Mesothelial cell of epicardium (in vitro differentiated cells): ENCODE measurements at regions not wholly inside any gene's neighbourhood (a gene's known extent, or its start where the extent isn't known, plus 50 kb on each side); places are given as distances from the start of the nearest gene placed in this dataset.
A peak's percentile ranks its signal among the peaks of the same experiment; 100 is the strongest.

ENCODE experiments used
- DNase-seq, 2 experiments: peaks; one replicate each; pipeline ENCODE4 v3.0.0; 2021; ENCODE audit warnings: low spot score in 2 of 2; ENCODE audit not compliant: unreplicated experiment in 2 of 2
- H3K27ac Mint-ChIP-seq: 2 replicates; pipeline ENCODE4 v1.8.0; 2021; ENCODE audit warnings: mixed read lengths
- H3K27me3 Mint-ChIP-seq: 2 replicates; pipeline ENCODE4 v1.8.0; 2021; ENCODE audit warnings: low read depth, mixed read lengths
- H3K36me3 Mint-ChIP-seq: 2 replicates; pipeline ENCODE4 v1.8.0; 2021; ENCODE audit warnings: mixed read lengths
- H3K4me1 Mint-ChIP-seq: 2 replicates; pipeline ENCODE4 v1.8.0; 2021; ENCODE audit warnings: mixed read lengths
- H3K4me3 Mint-ChIP-seq: 2 replicates; pipeline ENCODE4 v1.8.0; 2021; ENCODE audit warnings: mild to moderate bottlenecking, moderate library complexity, mixed read lengths
- H3K9me3 Mint-ChIP-seq: 2 replicates; pipeline ENCODE4 v1.8.0; 2021; ENCODE audit warnings: mixed read lengths
- TF ChIP-seq, protein P1 (sequence below): fragments of 200-600 bp; sonication (generic); IDR thresholded peaks from one replicate; pipeline ENCODE4 v1.5.0; 2021; ENCODE audit warnings: antibody characterized with exemption; ENCODE audit not compliant: unreplicated experiment

DNA sequence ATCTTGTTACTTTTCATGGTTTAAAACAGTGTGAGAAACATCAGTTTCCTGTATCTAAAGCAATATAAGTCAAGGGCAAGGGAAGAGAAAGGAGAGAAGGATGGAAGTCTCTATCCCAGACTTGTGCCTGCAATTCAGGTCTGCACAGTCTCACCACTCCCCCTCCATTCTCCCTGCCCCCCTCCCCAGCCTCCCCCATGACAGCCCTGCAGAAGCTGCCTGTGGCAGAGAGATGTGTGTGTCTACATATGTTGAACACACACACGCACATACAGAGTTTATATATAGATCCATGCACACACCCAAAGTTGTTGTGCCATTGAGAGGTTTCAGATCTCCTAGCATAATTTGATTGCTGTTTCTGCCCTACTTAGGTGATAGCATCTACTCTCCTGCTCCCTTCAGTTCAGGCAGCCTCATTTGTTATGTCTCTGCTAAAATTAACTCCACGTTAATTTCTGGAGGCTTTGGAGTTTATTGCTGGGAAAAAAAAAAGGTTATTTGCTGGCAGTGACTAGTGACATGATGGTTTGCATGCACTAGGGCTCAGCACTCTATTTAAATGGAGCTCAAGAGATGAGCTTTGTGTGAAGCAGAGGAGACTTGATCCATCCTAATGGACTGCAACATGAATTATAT lies 124.9 kb upstream of the SMYD2 start:
- peaks cover 3% of the 10 kb centered on the region for H3K36me3 Mint-ChIP-seq

DNA sequence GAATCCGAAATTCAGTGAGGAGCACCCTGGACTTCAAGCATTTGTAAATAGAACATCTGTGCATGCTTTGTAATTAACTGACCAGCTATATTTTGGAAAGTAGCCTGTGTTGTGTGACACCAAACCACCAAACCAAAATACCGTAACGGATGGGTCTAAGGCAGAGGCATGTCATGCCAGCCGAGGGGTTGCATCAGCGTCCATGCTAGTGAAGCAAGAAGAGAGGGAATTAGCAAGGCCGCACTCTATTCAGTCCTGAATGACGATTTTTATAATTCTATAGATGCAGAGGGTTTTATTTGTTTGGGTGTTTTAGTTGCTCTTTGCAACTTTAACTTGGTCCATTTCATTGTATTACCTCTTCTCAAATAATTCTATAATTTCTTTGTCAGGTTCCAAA lies 116.8 kb upstream of the SMYD2 start:
- Mint-ChIP-seq H3K4me1 (no peaks in the 10 kb centered on the region), H3K36me3 (peaks cover 3% of the 10 kb centered on the region), H3K27me3 (peaks cover 22% of the 10 kb centered on the region), H3K4me3 (no peak overlapping the region), H3K27ac (no peak overlapping the region), H3K9me3 (peaks cover 8% of the 10 kb centered on the region)
- no peak for DNase-seq
- TF ChIP-seq, protein P1, sequence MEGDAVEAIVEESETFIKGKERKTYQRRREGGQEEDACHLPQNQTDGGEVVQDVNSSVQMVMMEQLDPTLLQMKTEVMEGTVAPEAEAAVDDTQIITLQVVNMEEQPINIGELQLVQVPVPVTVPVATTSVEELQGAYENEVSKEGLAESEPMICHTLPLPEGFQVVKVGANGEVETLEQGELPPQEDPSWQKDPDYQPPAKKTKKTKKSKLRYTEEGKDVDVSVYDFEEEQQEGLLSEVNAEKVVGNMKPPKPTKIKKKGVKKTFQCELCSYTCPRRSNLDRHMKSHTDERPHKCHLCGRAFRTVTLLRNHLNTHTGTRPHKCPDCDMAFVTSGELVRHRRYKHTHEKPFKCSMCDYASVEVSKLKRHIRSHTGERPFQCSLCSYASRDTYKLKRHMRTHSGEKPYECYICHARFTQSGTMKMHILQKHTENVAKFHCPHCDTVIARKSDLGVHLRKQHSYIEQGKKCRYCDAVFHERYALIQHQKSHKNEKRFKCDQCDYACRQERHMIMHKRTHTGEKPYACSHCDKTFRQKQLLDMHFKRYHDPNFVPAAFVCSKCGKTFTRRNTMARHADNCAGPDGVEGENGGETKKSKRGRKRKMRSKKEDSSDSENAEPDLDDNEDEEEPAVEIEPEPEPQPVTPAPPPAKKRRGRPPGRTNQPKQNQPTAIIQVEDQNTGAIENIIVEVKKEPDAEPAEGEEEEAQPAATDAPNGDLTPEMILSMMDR = no peak

More for the DNA sequence above, 124.9 kb upstream of the SMYD2 start:
- Mint-ChIP-seq H3K4me1 (peaks cover 28% of the 10 kb centered on the region), H3K27ac (peak overlapping the region; percentile 66), H3K9me3 (peaks cover 9% of the 10 kb centered on the region), H3K27me3 (peaks cover 24% of the 10 kb centered on the region), H3K4me3 (no peak overlapping the region)
- DNase-seq = no peak
- TF ChIP-seq, protein P1 = no peak

DNA sequence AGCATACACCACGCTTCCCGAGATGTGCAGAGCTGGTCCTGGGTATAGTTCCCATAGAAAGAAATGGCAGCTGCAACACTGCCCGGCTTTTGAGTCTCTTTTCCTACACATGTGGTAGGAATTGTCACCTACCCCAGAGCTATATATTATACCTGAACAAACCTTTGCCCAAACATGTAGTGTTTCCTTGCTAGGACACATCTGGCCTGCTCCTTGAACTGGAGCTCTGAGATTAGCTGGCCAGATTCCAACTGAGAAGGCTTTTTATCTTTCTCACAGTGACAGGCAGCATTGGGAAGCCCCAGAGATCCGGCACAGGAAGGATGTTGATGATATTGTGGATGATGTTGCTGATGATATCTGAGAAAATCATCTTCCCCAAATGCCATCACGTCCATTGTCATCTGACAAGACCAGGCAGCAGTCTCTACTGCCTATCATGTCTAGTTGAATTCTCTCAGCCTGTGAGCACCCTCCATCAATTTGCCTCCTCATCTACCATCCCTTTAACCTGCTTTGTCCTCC lies 115.0 kb upstream of the SMYD2 start:
- Mint-ChIP-seq H3K36me3 (no peaks in the 10 kb centered on the region), H3K27me3 (peaks cover 17% of the 10 kb centered on the region), H3K4me1 (no peaks in the 10 kb centered on the region), H3K4me3 (no peak overlapping the region), H3K9me3 (no peaks in the 10 kb centered on the region), H3K27ac (no peak overlapping the region)
- TF ChIP-seq, protein P1 = no peak
- DNase-seq = no peak

DNA sequence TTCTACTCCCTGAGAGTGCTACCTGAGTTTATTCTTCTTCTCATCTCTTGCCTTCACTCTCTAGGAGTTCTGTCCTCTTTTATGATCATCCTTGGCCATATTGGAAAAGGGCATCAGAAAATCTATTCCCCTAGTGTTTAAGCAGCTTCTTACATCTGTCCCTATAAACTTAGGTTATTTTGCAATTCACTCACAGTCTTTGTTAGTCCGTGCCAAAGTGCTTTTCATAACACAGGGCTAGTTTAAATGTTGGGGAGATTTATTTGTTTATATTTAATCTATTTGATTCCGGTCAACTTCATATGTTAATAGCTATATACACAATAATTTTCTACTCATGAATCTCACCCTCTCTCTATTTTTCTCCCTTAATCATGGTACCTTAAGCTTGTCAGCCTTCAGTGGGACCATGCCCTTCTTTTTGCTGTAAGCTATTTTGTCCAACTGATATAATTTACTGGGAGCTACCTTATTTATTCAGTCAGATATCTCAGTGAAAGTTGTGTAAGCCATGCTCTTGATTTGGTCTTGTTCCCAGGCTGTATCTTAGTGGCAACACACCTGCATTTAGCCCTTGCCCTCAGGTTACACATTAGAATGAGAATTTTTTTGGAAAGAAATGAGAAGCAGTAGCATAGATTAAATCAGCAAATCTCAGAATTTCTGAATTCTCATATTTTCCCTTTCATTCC lies 106.3 kb upstream of the SMYD2 start:
- Mint-ChIP-seq H3K9me3 (peaks cover under 1% of the 10 kb centered on the region), H3K4me1 (no peaks in the 10 kb centered on the region)
- DNase-seq = no peak

DNA sequence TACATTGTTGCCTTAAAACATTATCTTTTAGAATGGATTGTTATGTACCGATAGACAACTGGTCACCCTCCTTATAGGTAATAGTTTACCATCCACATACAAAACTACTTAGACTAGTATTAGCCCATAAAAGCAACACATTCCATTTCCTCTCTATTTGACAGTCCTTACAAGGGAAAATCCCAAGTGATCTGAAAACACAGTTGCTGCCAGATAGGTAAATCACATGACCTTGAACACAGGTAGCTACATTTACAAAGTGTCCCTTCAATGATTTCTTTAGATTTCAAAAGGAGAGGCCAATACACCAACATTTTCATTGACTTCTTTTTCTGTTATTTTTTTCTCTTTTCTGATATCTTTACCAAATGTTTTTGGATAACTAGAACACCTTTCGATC lies 102.9 kb upstream of the SMYD2 start:
- Mint-ChIP-seq H3K9me3 (peaks cover 25% of the 10 kb centered on the region), H3K36me3 (peaks cover 7% of the 10 kb centered on the region), H3K4me3 (no peak overlapping the region), H3K27me3 (peaks cover 3% of the 10 kb centered on the region), H3K27ac (no peak overlapping the region), H3K4me1 (no peaks in the 10 kb centered on the region)
- no peak for DNase-seq
- TF ChIP-seq, protein P1 = no peak

More for the DNA sequence above, 106.3 kb upstream of the SMYD2 start:
- no peaks in the 10 kb centered on the region for H3K36me3 Mint-ChIP-seq
- no peak overlapping the region for H3K4me3 Mint-ChIP-seq
- H3K27me3 Mint-ChIP-seq = peaks cover 2% of the 10 kb centered on the region
- TF ChIP-seq, protein P1 = no peak
- no peak overlapping the region for H3K27ac Mint-ChIP-seq
